GM19239 (cell line): ENCODE measurements at regions not wholly inside any gene's neighbourhood (a gene's known extent, or its start where the extent isn't known, plus 50 kb on each side); places are given as distances from the start of the nearest gene placed in this dataset.

Experiments
- DNase-seq: peaks from one replicate; pipeline ENCODE4 v3.0.0; 2011; ENCODE audit warnings: low spot score; ENCODE audit not compliant: insufficient read length
- FAIRE-seq: peaks from 2 replicates; lab custom pipeline; 2011; peaks lifted over from hg19 to GRCh38; lab: Jason Lieb, UNC

DNA sequence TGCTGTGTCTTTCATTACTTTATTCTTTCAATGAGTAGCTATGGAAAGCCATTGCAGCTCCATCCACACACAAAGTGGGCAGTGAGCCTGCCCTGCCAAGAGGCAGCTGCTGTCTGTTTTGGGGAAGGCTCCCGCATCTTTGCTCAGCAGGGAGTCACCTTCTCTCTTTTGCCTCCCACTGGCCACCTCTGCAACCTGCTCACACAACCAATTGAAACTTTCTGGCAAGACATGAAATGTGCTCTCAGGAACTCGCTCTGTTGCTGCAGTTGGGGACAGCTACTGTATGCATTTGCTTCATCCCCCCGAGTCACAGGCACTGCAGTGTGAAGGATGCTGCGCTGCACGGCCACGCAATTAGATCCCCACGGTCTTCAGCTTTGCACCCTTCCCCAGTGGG lies 244.8 kb upstream of the NFE2L3 start:
- DNase-seq (no peak), FAIRE-seq (no peak)

GRCh38 chr7:25907731-25908130 lies 244.3 kb upstream of the NFE2L3 start:
- FAIRE-seq = no peak
- DNase-seq = no peak

GRCh38 chr7:25908154-25908949 lies 243.6 kb upstream of the NFE2L3 start:
- DNase-seq (no peak), FAIRE-seq (peak; percentile 60)

DNA sequence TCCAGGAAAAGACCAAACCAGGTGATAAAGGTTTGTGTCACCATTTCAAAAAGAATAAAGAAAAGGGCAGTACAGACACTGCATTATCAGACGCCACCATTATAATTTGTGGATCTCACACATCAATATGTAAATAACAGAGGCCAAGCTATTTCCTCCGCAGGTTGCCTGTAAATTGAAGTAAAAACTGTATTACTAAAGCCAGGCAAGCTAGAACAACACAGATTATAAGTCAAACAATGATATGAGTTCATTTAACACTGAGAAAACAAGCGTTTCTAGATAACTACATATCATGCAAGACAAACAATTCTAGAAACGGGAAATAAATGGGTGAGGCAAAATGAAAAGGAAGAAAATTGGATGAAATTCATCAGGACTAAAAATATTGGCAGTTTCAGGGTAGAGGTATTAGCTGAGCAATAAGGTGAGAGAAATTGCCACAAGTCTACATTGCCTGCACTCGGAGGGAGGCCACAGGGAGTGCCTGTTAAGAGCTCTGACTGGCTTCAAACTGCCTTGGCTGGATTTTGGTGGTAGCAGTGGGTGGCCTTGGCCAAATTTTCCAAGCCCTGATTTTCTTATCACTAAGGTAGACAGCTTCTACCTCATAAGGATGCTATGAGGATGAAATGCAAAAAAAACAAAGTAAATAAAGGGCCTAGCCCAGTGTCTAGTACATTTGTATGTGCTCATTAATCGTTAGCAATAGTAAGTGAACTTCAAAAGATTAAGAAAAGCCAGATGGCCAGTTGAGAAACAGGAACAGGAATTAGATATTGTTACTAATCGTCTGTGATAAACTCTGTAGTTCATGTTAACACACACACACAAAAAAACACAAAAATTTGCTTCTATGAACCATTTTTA lies 240.0 kb upstream of the NFE2L3 start:
- no peak for DNase-seq
- no peak for FAIRE-seq

GRCh38 chr7:25913598-25914224 lies 238.3 kb upstream of the NFE2L3 start:
- FAIRE-seq (no peak), DNase-seq (no peak)

GRCh38 chr7:25918731-25919130 lies 233.3 kb upstream of the NFE2L3 start:
- FAIRE-seq (no peak), DNase-seq (no peak)

GRCh38 chr7:25922296-25922695 lies 229.7 kb upstream of the NFE2L3 start:
- FAIRE-seq (no peak), DNase-seq (no peak)

GRCh38 chr7:25923741-25924460 lies 228.1 kb upstream of the NFE2L3 start:
- DNase-seq (no peak), FAIRE-seq (no peak)

GRCh38 chr7:25926009-25926408 lies 226.0 kb upstream of the NFE2L3 start:
- no peak for DNase-seq
- FAIRE-seq = no peak

GRCh38 chr7:25926451-25926850 lies 225.5 kb upstream of the NFE2L3 start:
- FAIRE-seq (no peak), DNase-seq (no peak)

DNA sequence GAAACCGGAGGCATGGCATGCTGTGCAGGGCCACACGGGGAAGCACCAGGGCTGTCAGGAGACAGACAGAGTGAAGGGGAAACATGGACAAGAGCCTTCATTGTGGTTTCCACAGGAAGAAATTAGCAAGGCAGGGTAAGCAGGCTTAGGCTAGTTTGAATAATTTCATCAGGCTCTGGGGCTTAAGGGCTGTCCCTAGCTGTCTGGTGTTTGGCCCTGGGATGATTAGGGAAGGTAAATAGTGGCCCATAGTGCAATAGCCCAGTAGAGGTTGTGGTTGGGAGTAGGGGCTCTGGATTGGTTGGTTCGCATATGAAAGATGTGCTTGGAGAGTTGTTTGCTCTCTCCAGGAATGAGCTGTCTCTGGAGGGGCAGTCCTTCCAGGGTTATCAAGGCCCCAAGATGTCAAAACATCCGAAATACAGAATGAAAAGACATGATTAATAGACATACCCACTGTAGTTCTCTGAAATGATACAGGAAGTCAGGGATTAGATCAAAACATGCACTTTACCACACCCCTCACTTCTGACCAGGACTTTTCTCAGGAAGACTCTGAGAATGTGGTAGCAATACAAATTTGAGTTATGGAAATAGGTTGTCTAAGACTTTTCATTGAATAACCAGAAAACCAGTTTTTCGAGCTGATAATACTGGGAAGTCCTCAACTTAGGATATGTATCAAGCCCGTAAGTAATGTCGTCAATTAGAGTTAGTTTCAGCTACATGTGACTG lies 224.9 kb upstream of the NFE2L3 start:
- DNase-seq = no peak
- FAIRE-seq = peak; percentile 65

- FAIRE-seq (no peak), DNase-seq (no peak)
These were observed 224.4 kb upstream of the NFE2L3 start for GRCh38 chr7:25927626-25927978.

DNA sequence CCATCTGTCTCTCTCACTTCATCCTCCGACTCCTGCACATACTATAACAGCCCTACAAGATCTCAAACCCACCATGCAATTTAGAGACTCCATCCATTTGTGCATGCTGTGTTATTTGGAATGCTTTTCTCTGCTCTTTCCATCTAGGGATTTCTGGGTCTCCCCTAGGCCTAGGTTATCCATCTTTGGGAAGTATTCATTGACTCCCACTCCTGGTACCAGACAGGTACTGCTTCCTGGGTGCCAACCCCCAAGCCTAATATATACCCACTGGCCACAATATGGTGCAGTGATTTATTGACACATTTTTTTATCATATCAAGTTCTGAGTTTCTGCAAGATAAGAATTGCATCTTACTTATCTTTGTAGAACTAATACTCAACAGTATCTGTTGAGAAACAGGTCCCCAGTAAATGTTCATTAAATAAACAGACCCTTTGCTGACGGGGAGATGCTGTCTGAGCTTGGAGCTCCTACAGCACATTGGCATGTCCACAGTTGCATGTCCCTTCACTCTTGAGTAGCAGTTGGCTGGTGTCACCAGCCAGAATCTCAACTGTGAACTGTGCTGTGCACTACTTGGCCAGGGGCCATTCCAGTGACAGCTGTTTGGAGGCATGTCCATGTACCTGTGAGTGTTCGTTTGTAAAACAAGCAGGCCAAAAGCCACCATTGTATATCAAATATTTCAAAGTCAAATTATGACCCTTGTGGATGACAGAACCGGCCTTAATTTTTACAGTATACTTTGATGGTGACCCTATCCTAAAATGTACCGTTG lies 223.3 kb upstream of the NFE2L3 start:
- no peak for DNase-seq
- FAIRE-seq = no peak

GRCh38 chr7:25929448-25929847 lies 222.6 kb upstream of the NFE2L3 start:
- DNase-seq (no peak), FAIRE-seq (no peak)

DNA sequence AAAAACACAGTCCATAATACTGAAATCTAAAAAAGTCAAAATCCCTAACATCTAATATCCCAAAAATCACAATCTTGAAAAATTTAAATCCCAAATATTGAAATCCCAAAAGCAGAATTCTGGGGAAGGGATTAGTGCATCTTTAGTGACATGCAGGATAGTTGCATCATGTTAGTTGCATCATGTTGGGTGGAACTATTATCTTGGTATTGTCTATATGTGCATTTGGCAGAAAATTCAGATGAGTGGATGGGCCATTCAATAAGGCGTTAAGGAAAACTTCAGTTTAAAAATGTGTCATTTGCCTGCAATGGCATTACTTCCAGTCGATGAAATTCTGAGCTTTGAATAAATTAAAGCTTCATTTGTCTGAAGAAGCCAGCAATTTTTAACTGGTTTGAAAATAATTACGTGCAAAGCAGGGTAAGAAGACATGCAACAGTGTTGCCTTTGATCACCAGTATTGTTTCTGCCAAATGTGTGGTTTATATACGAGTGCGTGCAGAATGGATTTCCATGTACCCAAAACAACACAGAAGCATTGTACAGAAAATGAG lies 221.4 kb upstream of the NFE2L3 start:
- DNase-seq (no peak), FAIRE-seq (no peak)

GRCh38 chr7:25931156-25931555 lies 220.8 kb upstream of the NFE2L3 start:
- DNase-seq (no peak), FAIRE-seq (no peak)

DNA sequence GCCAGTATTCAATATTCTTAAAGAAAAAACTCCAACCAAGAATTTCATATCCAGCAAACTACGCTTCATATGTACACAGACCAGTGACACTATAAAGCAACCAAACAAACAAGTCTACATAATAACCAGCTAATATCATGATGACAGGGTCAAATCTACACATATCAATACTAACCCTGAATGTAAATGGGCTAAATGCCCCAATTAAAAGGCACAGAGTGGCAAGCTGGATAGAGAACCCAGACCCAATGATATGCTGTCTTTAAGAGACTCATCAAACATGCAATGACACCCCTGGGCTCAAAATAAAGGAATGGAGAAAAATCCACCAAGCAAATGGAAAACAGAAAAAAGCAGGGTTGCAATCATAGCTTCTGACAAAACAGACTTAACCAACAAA lies 218.1 kb upstream of the NFE2L3 start:
- DNase-seq (no peak), FAIRE-seq (no peak)

- FAIRE-seq (peak; percentile 69), DNase-seq (no peak)
These were observed 211.7 kb upstream of the NFE2L3 start for GRCh38 chr7:25940086-25940906.
